IPS-18c (cell line): ENCODE measurements at regions not wholly inside any gene's neighbourhood (a gene's known extent, or its start where the extent isn't known, plus 50 kb on each side); places are given as distances from the start of the nearest gene placed in this dataset.
"Not testable (repeated sequence)": the region's sequence is repeated elsewhere in the genome, so short reads cannot be mapped to it uniquely, and the experiment has no call there.

Experiments used
- H3K4me3 ChIP-seq: 2 replicates; pipeline ENCODE4 v1.7.0; 2013; ENCODE audit warnings: low read depth, mild to moderate bottlenecking, low read length, moderate library complexity; ENCODE audit not compliant: insufficient read depth
- H3K9me3 ChIP-seq: one replicate; pipeline ENCODE4 v1.6.1; 2013; ENCODE audit warnings: mild to moderate bottlenecking, low read length, moderate library complexity; ENCODE audit not compliant: control insufficient read depth, insufficient read depth

DNA sequence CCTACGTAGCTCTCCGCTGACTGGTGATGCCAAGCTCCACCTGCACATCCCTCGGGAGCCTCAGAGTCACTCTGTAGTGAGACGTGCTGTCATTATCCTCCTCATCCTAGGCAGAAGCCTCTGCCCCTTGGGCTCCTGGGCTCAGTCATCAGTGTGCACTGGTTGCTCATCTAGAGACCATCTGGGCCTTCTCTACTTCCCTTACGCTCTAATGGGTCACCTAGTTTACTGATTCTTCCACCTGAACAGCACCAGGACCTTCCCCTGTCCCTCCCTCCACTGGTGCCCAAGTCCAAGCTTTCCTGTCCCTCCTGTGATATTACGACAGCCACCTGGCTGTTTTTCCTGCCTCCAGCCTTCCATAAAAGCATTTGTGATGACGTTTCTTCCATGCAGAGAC, 136.1 kb upstream of the ERRFI1 start:
- peaks cover 5% of the 10 kb centered on the region for H3K9me3 ChIP-seq
- no peak overlapping the region for H3K4me3 ChIP-seq

DNA sequence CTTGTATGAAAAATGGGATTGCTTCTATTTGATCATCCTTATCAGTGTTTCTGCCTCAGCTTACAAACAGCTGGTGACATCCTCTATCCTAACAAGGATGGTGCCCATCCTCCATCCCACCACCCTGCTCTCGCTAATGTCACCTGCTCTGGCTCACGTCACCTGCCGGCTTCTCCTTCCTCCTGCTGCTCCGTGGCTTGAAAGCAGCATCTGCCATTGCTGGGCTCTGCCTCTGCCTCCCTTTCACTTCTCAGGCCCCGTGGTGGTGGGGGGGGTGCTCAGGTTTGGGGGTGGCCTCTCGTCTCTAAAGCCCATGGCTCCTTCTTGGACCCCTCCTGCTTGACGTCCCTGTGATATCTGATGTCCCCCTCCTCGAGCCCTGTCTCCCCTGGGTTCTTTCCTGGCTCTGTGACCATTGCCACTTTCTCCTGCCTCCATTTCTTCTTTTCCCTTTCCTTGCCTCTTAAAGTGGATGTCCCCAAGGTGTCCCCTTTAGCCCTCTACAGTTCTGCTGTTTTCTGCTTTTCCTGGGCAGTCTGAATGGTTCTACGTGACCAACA, 135.5 kb upstream of the ERRFI1 start:
- Histone ChIP-seq H3K9me3 (peaks cover 5% of the 10 kb centered on the region), H3K4me3 (no peak overlapping the region)

DNA sequence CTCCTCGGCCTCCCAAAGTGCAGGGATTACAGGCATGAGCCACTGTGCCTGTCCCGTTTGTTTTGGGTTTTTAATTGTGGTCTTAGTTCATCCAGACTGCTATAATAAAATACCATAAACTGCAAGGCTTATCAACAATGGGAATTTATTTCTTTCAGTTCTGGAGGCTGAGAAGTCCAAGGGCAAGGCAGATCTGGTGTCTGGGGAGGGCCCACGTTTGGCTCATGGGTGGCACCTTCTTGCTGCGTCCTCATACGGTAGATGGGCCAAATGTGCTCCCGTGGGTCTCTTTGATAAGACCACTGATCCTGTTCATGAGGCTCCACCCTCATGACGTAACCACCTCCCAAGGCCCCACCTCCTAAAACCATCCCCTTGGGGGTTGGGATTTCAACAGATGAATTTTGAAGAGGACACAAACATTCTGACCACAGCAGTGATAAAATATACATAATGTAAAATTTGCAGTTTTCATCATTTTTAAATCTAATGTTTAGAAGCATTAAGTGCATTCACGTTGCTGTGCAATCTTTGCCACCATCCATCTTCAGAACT, 133.4 kb upstream of the ERRFI1 start:
- Histone ChIP-seq H3K4me3 (no peak overlapping the region), H3K9me3 (peaks cover 5% of the 10 kb centered on the region)

DNA sequence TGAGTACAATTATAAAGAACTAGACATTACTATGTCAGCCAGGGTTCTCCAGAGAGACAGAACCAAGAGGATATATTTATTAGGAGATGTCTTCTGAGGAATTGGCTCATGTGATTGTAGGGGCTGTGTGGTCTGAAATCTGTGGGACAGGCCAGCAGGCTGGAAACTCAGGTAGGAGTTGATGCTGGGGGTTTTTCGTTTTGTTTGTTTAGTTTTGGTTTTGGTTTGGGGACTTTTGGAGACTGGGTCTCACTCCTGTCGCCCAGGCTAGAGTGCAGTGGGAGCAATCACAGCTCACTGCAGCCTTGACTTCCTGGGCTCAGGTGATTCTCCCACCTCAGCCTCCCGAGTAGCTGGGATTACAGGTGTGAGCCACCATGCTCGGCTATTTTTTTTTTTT, 132.9 kb upstream of the ERRFI1 start:
- H3K9me3 ChIP-seq = peaks cover 5% of the 10 kb centered on the region

DNA sequence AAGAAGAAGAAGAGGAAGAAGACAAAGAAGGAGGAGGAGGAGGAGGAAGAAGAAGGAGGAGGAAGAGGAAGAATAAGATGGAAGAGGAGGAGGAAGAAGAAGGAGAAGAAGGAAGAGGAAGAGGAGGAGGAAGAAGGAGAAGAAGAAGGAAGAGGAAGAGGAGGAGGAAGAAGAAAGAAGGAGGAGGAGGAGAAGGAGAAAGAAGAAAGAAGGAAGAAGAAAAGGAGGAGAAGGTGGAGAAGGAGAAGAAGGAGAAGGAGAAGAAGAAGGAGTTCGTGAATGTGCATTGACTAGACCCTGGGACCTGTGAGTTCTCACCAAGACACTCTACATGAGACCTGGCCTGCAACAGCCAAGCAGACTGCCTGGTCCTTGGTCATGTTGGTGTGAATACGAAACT, 131.7 kb upstream of the ERRFI1 start:
- Histone ChIP-seq H3K4me3 (no peak overlapping the region), H3K9me3 (peaks cover 5% of the 10 kb centered on the region)

More for the DNA sequence above, 132.9 kb upstream of the ERRFI1 start:
- no peak overlapping the region for H3K4me3 ChIP-seq

DNA sequence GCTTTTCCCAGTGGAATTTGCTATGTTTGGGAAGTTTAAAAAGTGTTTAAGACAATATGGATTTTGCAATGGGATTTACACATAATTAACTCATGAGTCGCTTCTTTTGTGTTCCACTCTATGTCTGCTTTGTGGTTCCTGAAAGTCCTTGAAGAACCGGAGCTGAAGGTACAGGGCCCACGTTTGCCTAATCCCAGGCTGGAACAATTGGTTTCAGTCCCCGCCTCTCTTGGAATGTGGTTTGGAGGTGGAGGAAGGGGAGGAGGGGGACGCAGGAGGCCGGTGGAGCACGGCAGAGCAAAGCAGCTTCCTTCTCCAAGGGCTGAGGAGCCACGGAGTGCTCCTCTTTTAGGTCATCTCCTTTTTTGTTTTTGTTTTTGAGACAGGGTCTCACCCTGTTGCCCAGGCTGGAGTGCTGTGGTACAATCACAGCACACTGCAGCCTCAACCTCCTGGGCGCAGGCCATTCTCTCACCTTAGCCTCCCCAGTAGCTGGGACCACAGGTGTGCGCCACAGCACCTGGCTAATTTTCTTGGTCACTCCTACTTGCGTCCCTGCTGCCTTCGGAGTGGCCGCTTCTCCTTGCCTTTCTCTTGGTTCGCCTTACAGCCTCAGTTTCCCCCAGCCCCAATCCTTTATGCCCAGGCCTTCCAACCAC, 129.5 kb upstream of the ERRFI1 start:
- peaks cover 5% of the 10 kb centered on the region for H3K9me3 ChIP-seq
- no peak overlapping the region for H3K4me3 ChIP-seq

DNA sequence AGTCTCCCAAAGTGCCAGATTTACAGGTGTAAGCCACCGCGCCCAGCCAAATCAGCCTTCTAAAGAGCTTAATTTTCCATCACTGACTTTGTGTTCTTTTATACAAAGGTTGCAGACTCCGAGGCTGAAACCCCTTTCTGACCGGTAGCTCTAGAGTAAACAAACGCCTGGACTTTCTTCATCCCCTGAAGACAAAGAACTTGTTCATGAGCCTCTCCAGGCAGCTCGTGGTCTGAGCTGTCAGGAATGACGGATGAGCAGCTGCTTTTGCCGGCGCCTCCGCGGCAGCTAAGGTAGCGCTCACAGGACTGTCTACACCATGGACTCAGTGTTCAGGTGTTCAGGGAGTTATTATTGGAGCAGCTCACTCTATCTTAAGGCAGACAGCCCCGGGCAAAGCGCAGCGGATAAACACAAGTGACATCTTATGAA, 128.5 kb upstream of the ERRFI1 start:
- no peak overlapping the region for H3K4me3 ChIP-seq
- peaks cover 5% of the 10 kb centered on the region for H3K9me3 ChIP-seq

DNA sequence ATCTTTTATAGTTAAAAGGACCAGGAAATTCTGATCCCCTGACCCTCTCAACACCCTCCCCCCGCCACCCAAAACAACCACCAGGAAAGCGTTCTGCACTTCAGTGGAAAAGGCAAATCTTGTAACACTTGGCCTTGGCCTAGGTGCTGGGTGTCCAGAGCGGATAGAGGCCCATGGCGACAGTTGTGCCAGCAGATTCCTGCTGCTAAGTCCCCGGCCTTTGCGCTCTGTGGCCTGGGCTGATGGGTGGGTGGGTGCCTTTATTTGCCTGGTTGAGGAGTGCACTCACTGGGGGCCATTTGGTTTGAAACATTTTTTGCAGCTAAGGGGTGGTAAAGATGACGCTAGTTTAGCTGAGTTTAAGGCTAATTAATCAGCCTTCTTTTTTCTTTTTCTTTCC, 127.9 kb upstream of the ERRFI1 start:
- Histone ChIP-seq H3K4me3 (no peak overlapping the region), H3K9me3 (no peaks in the 10 kb centered on the region)

DNA sequence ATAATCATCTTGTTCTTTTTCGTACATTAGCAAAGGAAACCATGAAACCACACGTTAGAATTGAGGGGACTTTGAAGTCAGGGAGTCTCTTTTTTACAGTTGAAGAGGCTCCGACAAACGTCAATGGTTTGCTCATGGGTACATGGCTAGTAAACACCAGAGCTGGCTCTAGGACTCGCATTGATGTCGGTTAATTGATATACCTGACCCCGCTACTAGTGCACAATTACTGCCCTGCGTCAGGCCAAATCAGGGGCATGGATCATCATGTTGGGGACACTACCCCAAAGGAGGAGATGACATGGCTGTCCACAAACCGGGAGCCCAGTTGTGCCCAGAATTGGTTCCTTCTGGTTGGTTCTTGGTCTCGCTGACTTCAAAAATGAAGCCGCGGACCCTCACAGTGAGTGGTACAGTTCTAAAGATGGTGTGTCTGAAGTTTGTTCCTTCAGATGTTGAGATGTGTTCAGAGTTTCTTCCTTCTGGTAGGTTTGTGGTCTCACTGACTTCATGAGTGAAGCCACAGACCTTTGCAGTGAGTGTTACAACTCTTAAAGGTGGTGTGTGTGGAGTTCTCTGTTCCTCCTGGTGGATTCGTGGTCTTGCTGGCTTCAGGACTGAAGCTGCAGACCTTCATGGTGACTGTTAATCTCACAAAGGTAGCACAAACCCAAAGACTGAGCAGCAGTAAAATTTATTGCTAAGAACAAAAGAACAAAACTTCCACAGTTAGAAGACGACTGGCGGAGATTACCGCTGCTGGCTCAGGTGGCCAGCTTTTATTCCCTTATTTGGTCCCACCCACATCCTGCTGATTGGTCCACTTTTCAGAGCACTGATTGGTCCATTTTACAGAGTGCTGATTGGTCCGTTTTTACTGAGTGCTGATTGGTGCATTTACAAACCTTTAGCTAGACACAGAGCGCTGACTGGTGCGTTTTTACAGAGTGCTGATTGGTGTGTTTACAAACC, 126.9 kb upstream of the ERRFI1 start:
- H3K9me3 ChIP-seq = no peaks in the 10 kb centered on the region
- no peak overlapping the region; the same call in 1 of the 2 replicates for H3K4me3 ChIP-seq

DNA sequence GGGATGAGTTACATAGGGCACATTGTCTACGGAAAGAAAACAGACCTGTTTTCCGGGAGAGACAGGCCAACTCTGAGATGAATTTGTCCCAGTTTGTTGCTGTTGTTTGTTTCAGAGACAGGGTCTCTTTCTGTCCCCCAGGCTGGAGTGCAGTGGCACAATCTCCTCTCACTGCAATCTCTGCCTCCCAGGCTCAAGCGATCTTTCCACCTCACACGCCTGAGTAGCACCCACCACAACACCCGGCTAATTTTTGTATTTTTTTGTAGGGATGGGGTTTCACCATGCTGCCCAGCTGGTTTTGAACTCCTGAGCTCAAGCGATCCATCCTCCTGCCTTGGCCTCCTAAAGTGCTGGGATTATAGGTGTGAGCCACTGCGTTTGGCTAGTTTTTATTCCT, 125.5 kb upstream of the ERRFI1 start:
- no peaks in the 10 kb centered on the region for H3K9me3 ChIP-seq
- no peak overlapping the region for H3K4me3 ChIP-seq

DNA sequence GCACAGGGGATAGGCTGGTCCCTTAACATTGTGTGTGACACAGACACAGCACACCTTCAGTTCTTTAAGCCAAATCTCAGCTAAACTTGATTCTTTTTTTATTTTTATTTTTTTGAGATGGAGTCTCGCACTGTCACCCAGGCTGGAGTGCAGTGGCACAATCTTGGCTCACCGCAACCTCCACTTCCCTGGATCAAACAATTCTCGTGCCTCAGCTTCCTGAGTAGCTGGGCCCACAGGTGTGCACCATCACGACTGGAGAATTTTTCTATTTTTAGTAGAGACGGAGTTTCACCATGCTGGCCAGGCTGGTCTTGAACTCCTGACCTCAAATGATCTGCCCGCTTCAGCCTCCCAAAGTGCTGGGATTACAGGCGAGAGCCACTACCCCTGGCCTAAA, 123.6 kb upstream of the ERRFI1 start:
- not testable (repeated sequence) for H3K4me3 ChIP-seq, H3K9me3 ChIP-seq

DNA sequence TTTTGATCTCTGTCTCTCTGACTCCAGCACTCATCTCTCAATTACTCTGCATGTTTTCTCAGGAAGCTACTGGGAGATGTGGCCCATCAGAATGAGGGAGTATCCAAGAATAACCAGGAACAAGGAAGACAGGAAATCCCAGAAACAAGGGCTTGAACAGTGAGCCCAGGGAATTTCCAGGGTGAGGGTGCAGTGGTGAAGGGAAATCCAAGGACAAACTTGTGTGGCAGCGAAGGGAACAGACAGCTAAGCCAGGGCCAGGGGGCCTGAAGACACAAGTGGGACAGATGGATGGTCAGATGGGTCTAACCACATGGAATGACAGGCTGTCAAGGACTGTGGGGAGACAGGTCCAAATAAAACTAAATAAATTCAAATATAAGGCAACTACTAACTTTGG, 121.8 kb upstream of the ERRFI1 start:
- no peak overlapping the region for H3K4me3 ChIP-seq
- no peaks in the 10 kb centered on the region for H3K9me3 ChIP-seq

DNA sequence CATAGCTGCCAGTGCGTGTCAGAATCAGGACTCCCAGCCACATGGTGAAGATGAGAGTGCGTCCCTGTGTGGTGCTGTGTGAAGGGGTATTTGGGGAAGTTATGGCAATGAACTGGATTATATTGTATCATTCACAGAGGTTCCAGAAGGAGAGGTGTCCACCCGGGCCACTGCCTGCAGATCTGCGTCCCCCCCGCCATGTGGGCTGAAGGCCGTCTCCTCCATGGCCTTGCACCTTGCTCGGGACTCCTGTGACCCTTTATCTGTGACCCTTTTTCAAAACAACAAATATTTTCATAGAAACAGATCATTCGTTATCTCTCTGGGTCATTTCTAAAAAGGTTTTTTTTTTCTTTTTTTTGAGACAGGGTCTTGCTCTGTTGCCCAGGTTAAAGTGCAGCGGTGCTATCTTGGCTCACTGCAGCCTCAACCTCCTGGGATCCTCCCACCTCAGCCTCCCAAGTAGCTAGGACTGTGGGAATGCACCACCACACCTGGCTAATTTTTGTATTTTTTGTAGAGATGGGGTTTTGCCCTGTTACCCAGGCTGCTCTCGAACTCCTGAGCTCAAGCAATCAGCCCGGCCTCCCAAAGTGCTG, 120.2 kb upstream of the ERRFI1 start:
- Histone ChIP-seq H3K4me3 (no peak overlapping the region), H3K9me3 (peaks cover under 1% of the 10 kb centered on the region)

DNA sequence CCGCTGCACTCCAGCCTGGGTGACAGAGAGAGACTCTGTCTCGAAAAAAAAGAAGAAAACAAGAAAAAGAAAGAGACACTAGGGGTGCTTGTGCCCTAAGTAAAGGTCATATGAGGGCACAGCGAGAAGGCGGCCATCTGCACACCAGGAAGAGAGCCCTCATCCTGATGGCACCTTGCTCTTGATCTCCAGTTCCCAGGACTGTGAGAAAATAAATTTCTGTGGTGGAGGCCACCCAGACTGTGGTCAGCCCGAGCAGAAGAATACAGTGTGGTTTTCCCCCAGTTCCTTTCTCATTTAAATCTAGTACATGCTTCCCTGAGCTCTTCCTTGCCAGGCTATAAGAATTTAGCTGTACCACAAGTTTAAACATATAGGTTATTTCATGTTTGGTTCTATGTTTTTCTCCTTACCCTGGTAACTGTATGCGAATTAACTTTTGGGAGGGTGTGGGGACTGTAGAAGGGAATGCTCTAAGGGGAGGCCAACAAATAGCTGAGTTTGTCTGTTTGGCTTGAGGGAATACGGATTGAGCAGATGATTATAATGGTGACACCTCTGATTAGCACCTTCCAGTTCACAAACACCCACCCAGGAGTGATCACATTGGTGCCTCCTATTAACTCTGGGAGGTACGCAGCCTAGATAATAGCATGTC, 119.6 kb upstream of the ERRFI1 start:
- H3K4me3 ChIP-seq = no peak overlapping the region
- H3K9me3 ChIP-seq = peaks cover 2% of the 10 kb centered on the region

DNA sequence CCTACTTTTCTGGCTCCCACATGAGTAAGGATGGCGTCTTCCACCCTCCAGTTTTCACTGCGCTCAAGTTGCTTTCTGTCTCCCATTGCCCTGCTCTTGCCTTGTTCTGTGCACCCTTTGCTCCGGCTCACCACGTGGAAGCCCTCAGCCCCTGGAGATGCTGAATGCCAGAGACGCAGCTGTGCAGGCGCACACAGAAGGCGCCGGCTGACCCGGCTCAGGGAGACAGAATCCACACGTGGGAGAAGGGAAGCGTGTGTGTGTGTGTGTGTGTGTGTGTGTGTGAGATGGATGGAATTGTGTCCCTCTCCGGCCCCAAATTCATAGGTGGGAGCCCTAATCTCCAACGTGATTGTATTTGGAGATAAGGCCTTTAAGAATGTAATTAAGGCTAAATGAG, 118.2 kb upstream of the ERRFI1 start:
- peaks cover 2% of the 10 kb centered on the region for H3K9me3 ChIP-seq
- H3K4me3 ChIP-seq = no peak overlapping the region

DNA sequence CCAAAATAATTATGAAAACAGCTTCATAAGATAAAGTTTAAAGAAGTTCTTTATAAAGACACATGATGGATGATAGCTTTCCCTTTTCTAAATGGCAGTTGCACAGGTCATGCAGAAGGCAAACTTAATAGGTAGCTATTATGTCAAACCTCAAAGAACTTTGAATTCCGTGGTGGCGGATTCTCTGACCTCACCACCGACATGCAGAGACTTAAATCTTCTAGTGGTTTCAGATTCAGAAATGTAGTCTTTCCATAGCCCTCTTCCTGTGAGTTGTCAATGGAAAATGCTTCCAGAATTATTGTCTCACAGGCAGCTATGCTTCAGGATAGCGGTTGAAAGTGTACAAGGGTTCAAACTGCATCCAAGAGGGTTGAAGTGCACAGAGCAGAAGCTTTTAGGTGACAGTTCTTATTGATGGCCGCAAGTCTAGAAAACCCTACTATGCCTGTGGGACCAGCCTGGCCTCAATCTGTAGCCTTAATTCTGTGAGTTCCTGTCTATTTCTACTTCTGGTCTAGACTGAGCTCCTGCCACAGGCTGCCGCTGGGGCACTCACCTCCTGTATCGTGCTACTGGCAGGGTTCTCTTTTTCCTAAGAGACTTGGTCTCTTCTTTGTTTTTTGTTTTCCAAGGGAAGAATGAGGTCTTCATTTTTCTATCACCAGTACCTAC, 117.0 kb upstream of the ERRFI1 start:
- Histone ChIP-seq H3K9me3 (peaks cover 2% of the 10 kb centered on the region), H3K4me3 (no peak overlapping the region)
